Left forelimb (tissue), 1 donor: ENCODE measurements at regions not wholly inside any gene's neighbourhood (a gene's known extent, or its start where the extent isn't known, plus 50 kb on each side); places are given as distances from the start of the nearest gene placed in this dataset.
"Not testable (repeated sequence)": the region's sequence is repeated elsewhere in the genome, so short reads cannot be mapped to it uniquely, and the experiment has no call there.

Experiments used
- DNase-seq: peaks from one replicate; pipeline ENCODE4 v3.0.0-alpha.2; 2018; ENCODE audit warnings: low spot score

DNA sequence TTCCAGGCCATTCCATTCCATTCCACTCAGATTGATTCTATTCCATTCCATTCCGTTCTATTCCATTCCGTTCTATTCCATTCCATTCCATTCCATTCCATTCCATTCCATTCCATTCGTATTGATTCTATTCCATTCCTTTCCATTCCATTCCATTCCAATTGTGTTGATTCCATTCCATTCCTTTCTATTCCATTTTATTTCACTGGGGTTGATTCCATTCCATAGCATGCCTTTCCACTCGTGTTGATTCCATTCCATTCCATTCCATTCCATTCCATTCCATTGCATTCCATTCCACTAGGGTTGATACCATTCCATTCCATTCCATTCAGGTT is 1142.3 kb downstream of the RPIA start:
- no peak for DNase-seq

DNA sequence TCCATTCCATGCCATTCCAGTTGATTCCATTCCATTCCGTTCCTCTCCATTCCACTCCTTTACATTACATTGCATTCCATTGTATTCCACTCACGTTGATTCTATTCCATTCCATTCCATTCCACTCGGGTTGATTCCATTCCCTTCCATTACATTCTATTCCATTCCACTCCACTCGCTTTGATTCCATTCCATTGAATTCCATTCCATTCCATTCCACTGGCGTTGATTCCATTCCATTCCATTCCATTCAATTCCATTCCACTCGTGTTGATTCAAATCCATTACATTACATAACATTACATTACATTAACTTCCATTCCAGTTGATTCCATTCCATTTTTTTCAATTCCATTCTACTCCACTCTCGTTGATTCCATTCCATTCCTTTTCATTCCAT is 1142.8 kb downstream of the RPIA start:
- DNase-seq: no peak

- DNase-seq: not testable (repeated sequence)
Measured at GRCh38 chr2:89836326-89836725, 1144.9 kb downstream of the RPIA start.

- no peak for DNase-seq
Measured at GRCh38 chr2:89837962-89838625, 1146.6 kb downstream of the RPIA start.

GRCh38 chr2:89840175-89840574 is 1148.7 kb downstream of the RPIA start:
- DNase-seq: not testable (repeated sequence)

DNA sequence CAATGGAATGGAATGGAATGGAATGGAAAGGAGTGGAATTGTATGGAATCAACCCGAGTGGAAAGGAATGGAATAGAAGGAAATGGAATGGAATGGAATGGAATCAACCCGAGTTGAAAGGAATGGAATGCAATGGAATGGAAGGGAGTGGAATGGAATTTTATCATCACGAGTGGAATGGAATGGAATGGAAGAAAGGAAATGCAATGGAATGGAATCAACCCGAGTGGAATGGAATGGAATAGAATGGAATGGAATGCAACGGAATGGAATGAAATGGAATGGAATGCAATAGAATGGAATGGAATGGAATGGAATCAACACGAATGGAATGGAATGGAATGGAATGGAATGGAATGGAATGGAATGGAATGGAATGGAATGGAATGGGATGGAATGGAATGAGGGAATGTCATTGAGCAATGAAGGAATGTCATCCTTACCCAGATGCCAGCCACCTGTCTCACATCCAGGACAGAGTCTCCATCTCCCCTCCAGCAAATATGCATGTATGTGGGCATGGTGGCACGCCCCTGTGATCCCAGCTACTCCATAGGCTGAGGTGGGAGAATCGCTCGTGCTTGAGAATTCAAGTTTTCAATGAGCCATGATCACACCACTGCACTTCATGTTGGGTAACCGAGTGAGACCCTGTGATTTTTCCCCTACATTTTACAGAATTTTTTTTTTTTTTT is 1149.5 kb downstream of the RPIA start:
- not testable (repeated sequence) for DNase-seq

DNA sequence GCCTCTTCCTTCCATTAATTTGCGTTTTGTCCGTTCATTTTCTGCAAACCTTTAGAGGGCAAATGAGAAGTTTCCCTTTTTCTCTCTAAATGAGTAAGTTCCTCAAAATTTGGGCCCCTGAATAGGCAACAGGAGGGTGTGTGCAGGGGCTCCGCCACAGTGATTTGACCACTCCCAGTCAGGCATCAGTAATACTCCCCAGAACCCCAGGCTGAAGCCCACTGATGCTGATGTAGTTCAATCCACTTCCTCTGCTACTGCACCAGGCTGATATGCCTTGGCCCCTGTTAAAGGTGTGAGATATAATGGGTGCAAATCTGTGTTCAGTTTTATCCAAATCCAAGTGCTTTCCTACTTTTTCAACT is 1150.0 kb downstream of the RPIA start:
- DNase-seq: no peak

DNA sequence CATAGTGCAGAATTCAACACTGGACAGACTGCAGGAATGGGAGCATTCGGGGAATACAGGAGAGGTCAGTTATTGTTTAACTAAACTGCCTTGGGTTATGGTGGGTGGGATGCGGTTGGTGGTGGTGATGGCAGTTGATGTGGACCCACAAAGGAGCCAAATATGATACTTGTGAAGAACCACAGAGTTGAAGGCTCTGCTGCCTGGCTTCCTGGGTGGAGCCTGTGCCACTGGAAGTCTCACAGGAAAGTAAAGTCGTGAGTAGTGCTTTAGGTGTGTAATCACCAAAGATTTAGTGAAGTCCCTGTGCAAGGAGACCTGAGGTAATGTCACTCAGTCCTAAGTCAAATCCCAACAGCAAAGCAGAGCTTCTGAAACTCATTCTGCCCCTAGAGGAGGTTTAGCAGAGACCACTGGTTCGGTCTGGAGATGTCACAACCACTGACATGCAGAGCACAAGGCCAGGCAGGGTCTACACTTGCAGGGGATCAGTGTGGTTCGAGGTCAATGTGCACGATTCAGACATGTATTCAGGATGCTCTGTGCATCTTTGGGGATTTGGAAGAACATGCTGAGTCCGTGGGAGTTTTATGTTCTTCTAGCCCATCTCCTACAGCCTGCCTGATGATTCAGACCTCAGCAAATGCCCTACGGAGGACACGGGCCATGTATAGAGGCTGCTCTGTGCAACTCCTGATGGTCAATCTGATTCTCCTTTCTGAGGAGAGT is 1150.9 kb downstream of the RPIA start:
- no peak for DNase-seq

DNA sequence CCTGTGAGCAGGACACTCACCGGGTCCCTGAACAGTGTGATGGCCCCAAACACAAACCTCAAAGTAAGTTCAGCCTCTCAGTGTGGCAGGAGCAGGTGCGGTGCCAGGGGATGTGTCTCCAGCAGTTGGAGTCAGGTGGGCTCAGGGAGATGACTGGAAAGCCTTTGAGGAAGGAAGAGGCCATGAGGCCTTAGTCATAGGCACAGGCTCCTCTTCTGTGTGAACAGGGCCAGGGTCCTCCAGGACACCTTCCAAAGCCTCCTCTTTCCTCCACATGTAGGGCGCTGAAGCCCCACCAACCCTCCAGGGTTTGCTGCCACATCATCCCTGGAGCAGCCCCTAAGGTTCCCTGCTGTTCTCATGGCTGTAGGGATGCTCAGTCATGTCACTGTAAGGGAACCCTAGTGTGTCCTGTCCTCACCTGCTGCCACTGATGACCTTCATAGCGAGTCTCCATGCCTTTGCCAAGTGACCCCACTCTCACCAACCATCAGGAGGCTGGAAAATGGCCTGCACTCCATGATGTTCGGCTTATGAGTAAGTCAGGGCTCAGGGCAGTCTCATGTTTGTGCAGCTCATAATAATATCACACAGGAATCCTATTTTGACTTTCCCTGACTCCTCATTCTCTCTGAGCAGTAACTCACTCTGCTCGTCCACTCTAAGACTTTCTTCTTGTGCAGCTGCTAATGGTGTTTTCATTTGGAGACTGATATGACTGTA is 1152.9 kb downstream of the RPIA start:
- DNase-seq: no peak

DNA sequence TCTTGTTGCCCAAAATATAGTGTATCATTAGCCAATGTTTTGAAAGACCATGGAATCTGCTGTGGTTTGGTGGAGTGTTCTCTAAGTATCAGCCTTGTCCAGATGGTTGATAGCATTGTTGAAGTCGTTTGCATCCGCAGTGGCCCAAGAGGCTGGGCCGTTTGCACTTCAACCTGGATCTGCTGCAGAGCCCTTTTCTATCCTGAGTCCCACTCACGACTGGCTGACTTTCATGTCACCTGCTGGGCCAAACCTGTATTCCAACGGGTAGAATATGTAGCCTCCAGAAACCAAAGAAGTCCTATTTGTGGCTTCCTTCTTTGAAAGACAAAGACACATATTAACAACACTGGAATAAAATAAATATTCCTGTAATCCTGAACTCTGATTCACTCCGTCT is 1154.1 kb downstream of the RPIA start:
- no peak for DNase-seq

DNA sequence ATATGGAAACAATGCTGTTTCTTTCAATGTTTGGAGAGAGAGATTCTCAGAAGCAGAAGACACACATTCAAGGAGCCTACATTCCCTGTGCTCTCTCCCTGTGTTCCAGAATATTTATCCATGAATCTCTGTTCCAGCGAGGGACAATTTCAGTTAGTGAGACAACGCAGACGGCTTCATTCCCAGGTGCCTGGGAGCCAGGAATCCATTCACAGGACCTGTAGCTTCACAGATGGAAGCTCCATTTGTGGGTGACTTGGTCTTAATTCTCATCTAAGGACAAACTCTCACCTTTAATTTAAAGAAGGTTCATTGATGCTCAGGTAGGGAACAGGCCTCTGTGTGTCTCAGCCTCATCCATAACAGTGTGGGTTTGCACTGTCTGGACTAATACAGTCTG is 1156.6 kb downstream of the RPIA start:
- DNase-seq: no peak

DNA sequence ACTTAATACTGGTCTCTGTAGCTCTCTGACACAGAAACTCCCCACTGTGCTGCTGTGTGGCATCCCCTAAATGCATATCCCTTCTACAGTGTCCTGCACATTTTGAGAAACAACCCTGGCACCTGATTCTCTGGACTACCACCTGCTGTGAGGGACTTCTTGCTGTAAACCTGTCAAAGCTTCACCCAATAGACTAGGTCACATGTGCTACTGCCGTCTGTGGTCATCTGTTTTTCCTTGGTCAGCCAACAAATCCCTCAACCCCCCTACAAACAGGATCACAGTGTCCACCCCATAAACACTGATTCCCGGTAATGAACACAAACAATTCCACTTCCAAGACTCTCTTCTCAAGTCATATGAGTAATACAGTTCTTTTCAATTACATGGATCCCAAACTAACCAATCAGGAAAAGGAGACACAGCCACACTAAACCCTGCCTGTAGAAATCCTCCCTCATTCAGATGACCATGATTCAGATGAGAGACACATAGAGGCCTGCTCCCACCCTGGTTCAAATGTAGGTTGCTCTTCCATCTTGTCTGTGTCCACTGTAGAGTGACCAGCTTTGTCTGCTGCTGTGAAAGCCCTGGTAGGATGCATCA is 1157.4 kb downstream of the RPIA start:
- no peak for DNase-seq

GRCh38 chr2:89849731-89850130 is 1158.3 kb downstream of the RPIA start:
- no peak for DNase-seq

GRCh38 chr2:89850481-89850880 is 1159.0 kb downstream of the RPIA start:
- DNase-seq: no peak

GRCh38 chr2:89850881-89851582 is 1159.6 kb downstream of the RPIA start:
- DNase-seq: no peak

GRCh38 chr2:89851583-89851905 is 1160.1 kb downstream of the RPIA start:
- DNase-seq: no peak

DNA sequence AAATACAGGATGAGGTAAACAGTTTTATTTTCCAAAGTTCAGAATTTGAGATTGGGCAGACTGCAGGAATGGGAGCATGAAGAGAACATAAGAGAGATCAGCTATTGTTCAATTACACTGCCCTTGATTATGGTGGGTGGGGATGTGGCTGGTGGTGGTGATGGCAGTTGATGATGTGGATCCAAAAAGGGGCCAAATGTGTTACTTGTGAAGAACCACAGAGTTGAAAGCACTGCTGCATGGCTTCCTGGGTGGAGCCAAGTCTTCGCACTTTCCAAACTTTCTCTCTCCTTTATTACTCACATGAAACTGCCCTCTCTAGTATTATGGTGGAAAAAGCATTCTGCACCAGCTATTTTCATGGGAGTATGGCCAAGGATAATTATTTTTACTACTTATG is 1162.0 kb downstream of the RPIA start:
- DNase-seq: not testable (repeated sequence)

DNA sequence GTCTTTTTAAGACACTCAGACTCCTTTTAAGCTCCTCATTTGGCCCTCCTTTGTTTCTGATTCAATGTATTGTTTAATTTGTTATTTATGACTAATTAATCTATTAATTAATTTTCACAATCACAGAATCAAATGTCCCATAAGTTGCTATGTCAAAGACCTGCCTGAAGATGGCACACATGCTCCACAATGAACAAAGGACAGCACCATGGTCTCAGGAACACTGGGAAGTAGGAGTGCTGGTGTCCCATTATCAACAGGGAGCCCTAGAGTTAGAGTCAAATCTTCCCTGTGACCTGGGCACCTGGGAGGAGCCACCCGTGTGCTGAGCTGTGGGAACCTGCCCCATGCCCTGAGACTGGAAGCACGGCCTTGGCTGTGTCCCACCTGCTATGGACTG is 1164.3 kb downstream of the RPIA start:
- DNase-seq: not testable (repeated sequence)

DNA sequence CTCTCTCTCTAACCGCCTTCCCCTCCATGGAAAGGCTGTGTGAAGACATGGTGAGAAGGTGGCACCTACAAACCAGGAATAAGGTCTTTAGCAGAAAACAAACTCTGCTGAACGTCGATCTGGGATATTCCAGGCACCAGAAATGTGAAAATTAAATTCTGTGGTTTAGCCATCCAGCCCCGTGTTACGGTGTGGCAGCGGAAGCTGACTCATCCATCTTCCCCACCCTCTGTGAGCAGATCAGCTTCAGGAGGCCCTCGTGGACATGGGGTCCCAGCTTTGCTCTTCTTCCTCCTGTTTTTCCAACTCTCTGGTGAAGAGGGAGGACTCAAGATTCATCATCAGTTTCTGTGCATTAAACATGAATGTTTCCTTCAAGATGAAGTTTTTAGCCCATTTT is 1164.8 kb downstream of the RPIA start:
- not testable (repeated sequence) for DNase-seq

DNA sequence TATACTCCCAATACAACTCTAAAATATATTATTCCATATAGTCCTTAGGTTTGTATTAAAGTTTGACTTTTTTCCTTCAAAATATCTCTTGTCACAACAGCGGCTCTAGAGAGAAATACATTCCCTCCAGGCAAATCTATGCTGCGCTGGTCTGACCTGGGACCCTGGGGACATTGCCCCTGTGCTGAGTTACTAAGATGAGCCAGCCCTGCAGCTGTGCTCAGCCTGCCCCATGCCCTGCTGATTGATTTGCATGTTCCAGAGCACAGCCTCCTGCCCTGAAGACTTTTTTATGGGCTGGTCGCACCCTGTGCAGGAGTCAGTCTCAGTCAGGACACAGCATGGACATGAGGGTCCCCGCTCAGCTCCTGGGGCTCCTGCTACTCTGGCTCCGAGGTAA is 1170.7 kb downstream of the RPIA start:
- DNase-seq: not testable (repeated sequence)

GRCh38 chr2:89863209-89863608 is 1171.7 kb downstream of the RPIA start:
- DNase-seq: not testable (repeated sequence)
